ENCODE measurements at regions not wholly inside any gene's neighbourhood (a gene's known extent, or its start where the extent isn't known, plus 50 kb on each side); places are given as distances from the start of the nearest gene placed in this dataset.

GRCh38 chr3:106768941-106769480 is 608.2 kb upstream of the CCDC54 start:
- DNase-seq (ENCODE audit: low spot score in 2 of 2), result no peak
- no peak overlapping the region for H3K27ac ChIP-seq
- H3K27me3 ChIP-seq, result no peaks in the 10 kb centered on the region
- H3K36me3 ChIP-seq, result no peaks in the 10 kb centered on the region
- no peaks in the 10 kb centered on the region for H3K9me3 ChIP-seq
- H3K4me1 ChIP-seq, result no peaks in the 10 kb centered on the region
- H3K4me3 ChIP-seq, result no peak overlapping the region
- no peak for TF ChIP-seq POLR2A (IDR thresholded peaks at IDR 0.05)
- no peak for TF ChIP-seq CTCF (IDR thresholded peaks at IDR 0.05)
- TF ChIP-seq EP300 (IDR thresholded peaks at IDR 0.05), result no peak

GRCh38 chr3:106773795-106774194 is 603.4 kb upstream of the CCDC54 start:
- WGBS, 2 donors, result 63 to 65% methylated on average over 1 of the region's 1 CpG
- Histone ChIP-seq H3K4me1 (no peaks in the 10 kb centered on the region), H3K27me3 (no peaks in the 10 kb centered on the region), H3K27ac (no peak overlapping the region), H3K4me3 (no peak overlapping the region), H3K36me3 (no peaks in the 10 kb centered on the region), H3K9me3 (no peaks in the 10 kb centered on the region)
- no peak for DNase-seq (ENCODE audit: low spot score in 2 of 2)
- no peak for TF ChIP-seq EP300 (IDR thresholded peaks at IDR 0.05)
- TF ChIP-seq CTCF (IDR thresholded peaks at IDR 0.05), result no peak
- TF ChIP-seq POLR2A (IDR thresholded peaks at IDR 0.05), result no peak

- TF ChIP-seq POLR2A (IDR thresholded peaks at IDR 0.05) (no peak), CTCF (IDR thresholded peaks at IDR 0.05) (no peak), EP300 (IDR thresholded peaks at IDR 0.05) (no peak)
- no peaks in the 10 kb centered on the region for H3K9me3 ChIP-seq
- no peak overlapping the region for H3K4me3 ChIP-seq
- no peaks in the 10 kb centered on the region for H3K27me3 ChIP-seq
- no peak overlapping the region for H3K27ac ChIP-seq
- no peak for DNase-seq (ENCODE audit: low spot score in 2 of 2)
- H3K4me1 ChIP-seq, result no peaks in the 10 kb centered on the region
- no peaks in the 10 kb centered on the region for H3K36me3 ChIP-seq
Observed at GRCh38 chr3:106783231-106783630, 594.0 kb upstream of the CCDC54 start.

- Histone ChIP-seq H3K4me1 (no peaks in the 10 kb centered on the region), H3K27me3 (no peaks in the 10 kb centered on the region), H3K4me3 (no peak overlapping the region), H3K36me3 (no peaks in the 10 kb centered on the region), H3K9me3 (peaks cover 0 to 5% (median 0%) of the 10 kb centered on the region in 4 donors), H3K27ac (no peak overlapping the region)
- WGBS, 2 donors, result 72 to 75% methylated on average over 4 of the region's 4 CpGs
- no peak for DNase-seq (ENCODE audit: low spot score in 2 of 2)
- TF ChIP-seq EP300 (IDR thresholded peaks at IDR 0.05) (no peak), CTCF (IDR thresholded peaks at IDR 0.05) (no peak), POLR2A (IDR thresholded peaks at IDR 0.05) (no peak)
Observed at GRCh38 chr3:106789276-106789675, 588.0 kb upstream of the CCDC54 start.

- DNase-seq (ENCODE audit: low spot score in 2 of 2), result no peak
- TF ChIP-seq EP300 (IDR thresholded peaks at IDR 0.05), result no peak
- TF ChIP-seq POLR2A (IDR thresholded peaks at IDR 0.05), result no peak
- TF ChIP-seq CTCF (IDR thresholded peaks at IDR 0.05), result no peak
- Histone ChIP-seq H3K9me3 (peaks cover 0 to 5% (median 0%) of the 10 kb centered on the region in 4 donors), H3K27ac (no peak overlapping the region), H3K4me3 (no peak overlapping the region), H3K4me1 (no peaks in the 10 kb centered on the region), H3K36me3 (no peaks in the 10 kb centered on the region), H3K27me3 (no peaks in the 10 kb centered on the region)
- 92 to 97% methylated on average over 1 of the region's 1 CpG for WGBS, 2 donors
Observed at GRCh38 chr3:106792716-106793115, 584.5 kb upstream of the CCDC54 start.
